HUDEP-2 (cell line): ENCODE measurements at regions not wholly inside any gene's neighbourhood (a gene's known extent, or its start where the extent isn't known, plus 50 kb on each side); places are given as distances from the start of the nearest gene placed in this dataset.

Source experiments
- DNase-seq, 76 experiments: peaks; one replicate each; lab custom pipeline; 2025; ENCODE audit not compliant: unreplicated experiment in 76 of 76; lab: John Stamatoyannopoulos, UW

- DNase-seq: no peak
Observed at GRCh38 chr17:77479372-77480198, 338.8 kb downstream of the SEC14L1 start.

DNA sequence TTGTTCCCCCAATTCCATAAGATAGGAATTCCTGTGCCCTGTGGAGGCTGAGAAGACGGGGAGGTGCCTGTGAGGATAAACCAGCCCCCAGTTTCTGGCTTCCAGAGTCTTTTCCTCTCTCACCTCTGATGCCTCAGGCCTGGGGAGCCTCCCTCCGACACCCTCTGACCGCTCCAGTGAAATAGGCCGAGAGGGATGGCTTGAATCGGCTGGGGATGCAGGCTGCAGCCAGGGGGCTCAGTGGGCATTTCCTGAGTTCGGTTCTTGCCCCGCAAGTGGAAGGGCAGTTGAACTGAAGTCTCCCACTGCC, 339.4 kb downstream of the SEC14L1 start:
- no peak for DNase-seq

- DNase-seq: no peak
Observed at GRCh38 chr17:77480509-77481215, 339.9 kb downstream of the SEC14L1 start.

DNA sequence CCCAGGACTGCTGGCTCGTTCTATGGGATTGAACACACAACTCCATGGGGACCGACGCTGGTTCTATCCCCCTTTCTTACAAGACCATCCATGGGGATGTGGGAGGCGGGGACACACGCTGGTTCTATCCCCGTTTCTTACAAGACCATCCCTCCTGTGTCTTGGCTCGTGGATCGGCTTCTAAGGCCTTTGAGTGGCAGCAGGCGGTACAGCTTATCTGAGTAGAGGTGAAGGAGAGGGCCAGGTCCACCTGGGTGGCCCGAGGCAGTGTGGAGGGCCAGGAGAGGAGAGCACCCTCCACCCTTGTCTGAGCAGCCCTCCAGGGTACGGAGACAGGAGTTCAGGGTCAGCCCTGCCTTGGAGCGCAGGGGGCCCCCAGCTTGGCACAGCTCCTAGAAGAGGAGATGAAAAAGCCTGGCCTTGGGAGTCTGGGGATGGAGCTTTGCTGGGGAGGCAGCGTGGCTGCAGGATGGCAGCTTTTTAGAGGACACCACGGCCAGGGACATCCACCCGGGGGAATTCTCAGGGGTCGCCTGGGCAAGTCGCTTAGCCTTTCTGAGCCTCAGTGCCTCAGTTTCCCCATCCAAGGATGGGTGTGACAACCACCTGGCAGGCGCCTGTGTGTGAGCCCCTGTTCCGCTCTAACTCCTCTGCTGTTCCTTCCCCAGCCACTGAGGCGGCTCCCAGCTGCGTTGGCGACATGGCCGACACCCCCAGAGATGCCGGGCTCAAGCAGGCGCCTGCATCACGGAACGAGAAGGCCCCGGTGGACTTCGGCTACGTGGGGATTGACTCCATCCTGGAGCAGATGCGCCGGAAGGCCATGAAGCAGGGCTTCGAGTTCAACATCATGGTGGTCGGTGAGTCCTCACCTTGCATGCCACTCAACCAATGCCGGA, 341.0 kb downstream of the SEC14L1 start:
- no peak for DNase-seq

DNA sequence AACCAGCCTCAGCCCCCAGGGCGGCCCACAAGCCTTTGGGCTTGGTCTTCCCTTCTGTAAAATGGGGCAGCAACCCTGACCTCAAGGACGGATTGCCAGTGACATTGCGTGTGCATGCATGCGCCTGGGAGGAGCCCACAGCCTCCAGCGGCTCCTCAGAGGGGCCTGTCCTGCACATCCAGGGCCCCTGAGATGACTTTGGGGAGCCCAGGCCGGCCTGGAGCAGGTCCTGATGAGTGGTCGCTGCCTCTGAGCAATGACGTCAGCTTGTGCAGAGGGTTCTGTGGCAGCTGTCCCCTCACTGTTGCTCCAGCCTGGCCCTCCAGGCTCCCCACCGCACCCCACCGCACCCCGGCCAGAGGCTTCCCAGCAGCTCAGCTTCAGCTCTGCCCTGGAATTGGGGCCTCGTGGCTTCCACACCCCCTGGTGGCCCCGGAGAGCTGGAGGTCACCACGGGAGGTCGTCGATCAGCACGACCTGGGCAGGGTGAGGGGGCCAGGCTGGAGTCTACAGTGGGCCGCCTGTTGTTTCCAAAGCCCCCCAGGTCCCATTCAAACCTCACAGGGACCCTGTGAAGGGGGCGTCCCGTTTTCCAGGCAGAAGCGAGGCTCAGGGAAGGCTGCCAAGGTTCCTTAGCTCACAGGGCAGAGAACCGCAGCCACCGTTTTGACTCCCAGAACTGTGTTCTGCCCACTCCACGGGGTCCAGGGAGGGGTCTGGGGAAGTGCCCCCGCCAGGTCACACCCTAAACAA, 341.8 kb downstream of the SEC14L1 start:
- no peak for DNase-seq

GRCh38 chr17:77483128-77483598, 342.4 kb downstream of the SEC14L1 start:
- no peak for DNase-seq

GRCh38 chr17:77484111-77484510, 343.3 kb downstream of the SEC14L1 start:
- no peak for DNase-seq

GRCh38 chr17:77485089-77485833, 344.5 kb downstream of the SEC14L1 start:
- DNase-seq: no peak

DNA sequence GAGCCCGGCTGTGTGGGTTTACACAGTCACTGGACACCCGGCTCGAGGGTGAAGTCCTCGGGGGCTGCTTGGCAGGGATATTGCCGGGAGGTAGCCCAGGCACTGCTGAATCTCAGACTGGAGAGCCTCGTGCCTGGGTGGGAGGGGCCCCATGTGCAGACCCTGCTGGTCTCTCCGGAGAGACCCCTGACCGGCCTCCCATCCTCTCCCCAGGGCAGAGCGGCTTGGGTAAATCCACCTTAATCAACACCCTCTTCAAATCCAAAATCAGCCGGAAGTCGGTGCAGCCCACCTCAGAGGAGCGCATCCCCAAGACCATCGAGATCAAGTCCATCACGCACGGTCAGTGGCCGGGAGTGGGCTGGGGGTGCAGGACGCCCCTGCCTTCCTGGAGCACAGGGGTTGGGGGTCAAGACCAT, 346.5 kb downstream of the SEC14L1 start:
- DNase-seq: no peak

- DNase-seq: no peak
Observed at GRCh38 chr17:77487677-77488530, 347.1 kb downstream of the SEC14L1 start.

GRCh38 chr17:77488531-77489238, 347.9 kb downstream of the SEC14L1 start:
- no peak for DNase-seq

- DNase-seq: no peak
Observed at GRCh38 chr17:77489239-77489892, 348.6 kb downstream of the SEC14L1 start.

DNA sequence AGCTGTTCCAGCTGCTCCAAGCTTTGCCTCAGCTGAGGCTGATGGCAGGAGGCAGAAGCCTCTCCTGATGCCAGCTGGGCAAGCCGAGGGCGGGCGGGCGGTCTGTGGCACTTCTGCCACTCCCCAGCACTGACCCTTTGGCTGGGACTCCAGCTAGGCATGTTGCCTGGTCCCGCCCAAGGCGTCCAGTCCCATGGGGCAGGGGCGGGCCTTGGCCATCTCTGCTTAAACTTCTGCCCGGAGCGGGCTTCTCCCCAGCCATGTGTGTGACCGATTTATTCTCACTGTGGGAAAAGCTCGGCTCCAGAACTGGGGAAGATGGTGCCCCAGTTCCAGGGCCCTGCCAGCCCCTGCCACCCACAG, 349.1 kb downstream of the SEC14L1 start:
- no peak for DNase-seq

- DNase-seq: no peak
Observed at GRCh38 chr17:77490361-77491183, 349.8 kb downstream of the SEC14L1 start.

DNA sequence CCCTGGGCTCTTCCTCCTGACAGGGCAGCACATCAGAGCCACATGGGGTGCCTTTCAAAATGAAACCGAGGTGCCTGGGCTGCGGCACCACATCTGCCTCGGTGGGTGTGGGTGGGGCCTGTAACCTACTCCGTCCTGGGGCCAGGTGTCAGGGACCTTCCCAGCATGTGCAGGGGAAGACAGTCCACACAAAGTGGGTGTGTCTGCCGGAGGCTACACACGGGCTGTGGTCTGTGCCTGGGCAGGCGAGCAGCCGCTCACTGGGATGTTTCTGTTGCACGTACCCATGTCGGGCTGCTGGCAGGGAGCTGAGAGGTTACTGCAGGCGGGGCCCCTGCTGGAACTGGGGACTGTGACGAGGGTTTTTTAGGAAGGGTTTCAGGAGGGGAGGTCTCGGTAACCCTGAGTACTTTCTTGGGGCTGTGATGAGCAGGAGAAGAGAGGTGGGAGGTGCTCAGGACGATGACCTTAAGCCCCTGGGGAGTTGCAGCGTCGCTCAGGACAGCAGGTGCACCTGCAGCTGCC, 351.2 kb downstream of the SEC14L1 start:
- DNase-seq: no peak

DNA sequence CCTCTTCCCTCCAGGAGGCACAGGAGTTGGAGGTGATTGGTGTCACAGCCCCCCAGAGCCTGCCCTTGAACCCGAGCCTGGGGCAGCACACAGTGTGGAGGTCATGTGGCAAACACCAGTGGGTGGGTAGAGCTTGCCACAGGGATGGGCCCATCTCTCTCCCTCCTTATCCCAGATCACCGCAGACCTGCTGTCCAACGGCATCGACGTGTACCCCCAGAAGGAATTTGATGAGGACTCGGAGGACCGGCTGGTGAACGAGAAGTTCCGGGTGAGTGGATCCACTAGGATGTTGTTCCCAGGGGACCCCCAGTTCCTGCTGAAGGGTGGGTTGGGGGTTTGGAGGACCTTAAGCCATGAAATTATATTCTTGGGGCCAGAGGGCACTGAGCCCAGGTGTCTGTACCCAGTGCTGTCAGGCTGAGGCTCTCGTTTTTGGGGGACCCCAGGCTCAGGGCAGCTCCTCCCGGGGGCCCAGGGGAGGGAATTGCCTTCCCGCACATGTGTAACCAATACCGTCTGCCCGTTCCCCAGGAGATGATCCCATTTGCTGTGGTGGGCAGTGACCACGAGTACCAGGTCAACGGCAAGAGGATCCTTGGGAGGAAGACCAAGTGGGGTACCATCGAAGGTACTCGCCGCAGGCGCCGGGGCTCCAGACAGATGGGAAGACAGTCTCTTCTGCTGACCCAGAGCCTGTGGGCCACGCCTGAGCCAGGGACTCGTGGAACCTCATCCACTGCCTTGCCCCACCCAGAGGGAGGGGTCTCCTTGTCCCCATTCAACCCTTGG, 351.9 kb downstream of the SEC14L1 start:
- DNase-seq: no peak
